ENCODE measurements at regions not wholly inside any gene's neighbourhood (a gene's known extent, or its start where the extent isn't known, plus 50 kb on each side); places are given as distances from the start of the nearest gene placed in this dataset.

GRCh38 chr3:72013084-72013483 lies 228.1 kb upstream of the PROK2 start:
- no peak for DNase-seq (ENCODE audit: low read depth in 2 of 3, low spot score in 2 of 3)

DNA sequence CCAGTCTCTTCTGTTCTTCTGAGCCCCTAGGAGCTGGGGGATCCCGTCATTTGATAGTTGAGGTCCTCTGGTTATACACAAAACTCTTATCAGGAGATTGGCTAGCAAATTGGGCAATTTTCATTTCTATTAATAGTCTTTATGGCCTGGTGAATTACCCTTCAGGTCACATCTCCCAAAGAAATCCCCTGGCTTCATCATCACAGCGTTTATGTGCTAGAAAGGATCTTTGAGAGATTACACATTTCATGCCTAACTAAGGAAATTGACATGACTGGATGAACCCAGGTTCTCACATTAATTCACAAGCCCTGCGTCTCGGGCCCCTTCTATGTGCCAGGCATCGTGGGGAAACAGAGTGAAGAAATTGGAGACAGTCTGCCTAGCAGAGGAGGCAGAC lies 227.4 kb upstream of the PROK2 start:
- no peak for DNase-seq (ENCODE audit: low read depth in 2 of 3, low spot score in 2 of 3)

DNA sequence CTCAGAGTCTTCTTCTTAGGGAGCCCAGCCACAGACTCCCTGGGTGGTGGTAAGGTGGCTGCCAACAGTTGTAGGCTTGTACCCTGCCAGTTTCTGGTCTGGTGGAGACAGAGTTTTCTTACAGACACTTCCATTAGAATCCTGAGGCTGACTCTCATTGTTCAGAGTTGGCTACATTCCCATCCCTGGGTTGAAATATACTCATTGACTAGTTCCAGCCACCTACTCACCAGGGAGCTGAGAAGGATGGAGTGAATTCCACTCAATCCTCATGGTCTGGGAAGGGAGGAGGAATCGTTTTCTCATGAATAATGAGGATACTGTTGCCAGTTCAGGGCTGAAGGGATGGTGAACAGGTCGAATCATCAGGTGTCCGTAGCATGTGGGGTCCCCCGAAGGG lies 226.5 kb upstream of the PROK2 start:
- DNase-seq (ENCODE audit: low read depth in 2 of 3, low spot score in 2 of 3), result no peak

DNA sequence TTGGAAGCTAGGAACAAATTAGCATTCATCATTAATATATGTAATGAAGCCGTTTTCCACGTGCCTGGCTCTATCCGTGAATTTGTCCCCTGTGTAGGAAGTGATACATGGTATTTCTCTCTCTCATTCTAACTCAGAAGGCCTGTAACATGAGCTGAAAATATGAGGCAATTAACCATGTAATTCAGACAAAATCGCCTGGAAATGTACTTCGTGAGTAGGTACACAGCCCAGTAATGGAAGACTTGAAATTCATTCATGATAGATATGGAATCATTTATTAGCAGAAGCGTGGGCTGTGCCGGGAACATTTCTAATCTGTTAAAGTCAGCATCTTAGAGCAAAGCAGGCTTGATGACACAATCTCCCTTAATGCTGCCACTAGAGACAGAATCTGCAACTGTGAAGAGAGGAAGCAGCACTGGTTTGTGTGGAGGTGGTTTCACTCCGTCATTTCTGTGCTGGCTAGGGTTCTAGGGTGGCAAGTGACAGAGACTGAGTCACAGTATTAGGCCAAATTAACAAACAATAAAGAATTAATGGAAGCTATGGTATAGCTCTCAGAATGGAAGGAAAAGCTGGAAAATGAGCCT lies 225.0 kb upstream of the PROK2 start:
- no peak for DNase-seq (ENCODE audit: low read depth in 2 of 3, low spot score in 2 of 3)

DNA sequence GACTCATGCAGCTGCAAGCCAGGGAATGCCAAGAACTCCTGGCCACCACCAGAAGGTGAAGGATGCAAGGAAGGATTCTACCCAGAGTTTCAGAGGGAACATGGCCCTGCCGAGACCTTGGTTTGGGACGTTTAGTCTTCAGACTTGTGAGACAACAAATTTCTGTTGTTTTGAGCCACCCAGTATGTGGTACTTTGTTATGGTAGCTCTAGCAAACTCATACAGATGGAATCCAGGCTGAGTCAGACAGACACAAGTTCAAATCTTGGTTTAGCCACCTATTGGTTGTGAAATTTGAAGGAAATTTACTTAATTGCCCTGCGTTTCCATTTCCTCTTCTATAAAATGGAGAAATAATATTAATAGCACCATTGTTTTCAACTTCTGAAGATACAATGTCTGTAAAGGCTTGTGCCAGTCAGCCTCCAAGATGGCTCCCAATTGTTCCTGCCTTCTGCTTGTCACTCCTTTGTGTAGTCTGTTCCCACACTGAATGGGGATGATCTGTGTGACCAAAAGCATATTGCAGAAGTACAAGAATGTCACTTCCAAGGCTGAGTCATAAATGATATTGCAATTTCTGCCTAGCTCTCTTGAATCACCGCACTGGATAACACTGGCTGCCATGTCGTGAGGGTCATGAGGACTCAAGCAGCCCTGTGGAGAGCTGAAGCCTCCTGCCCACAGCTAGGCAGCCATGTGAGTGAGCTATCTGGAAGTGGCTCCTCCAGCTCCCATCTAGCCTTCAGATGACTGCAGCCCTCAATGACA lies 223.5 kb upstream of the PROK2 start:
- DNase-seq (ENCODE audit: low read depth in 2 of 3, low spot score in 2 of 3), result no peak

- no peak for DNase-seq (ENCODE audit: low read depth in 2 of 3, low spot score in 2 of 3)
Measured at GRCh38 chr3:72006631-72007556, 221.9 kb upstream of the PROK2 start.

GRCh38 chr3:72004749-72005292 lies 219.9 kb upstream of the PROK2 start:
- DNase-seq (ENCODE audit: low read depth in 2 of 3, low spot score in 2 of 3), result no peak

- no peak for DNase-seq (ENCODE audit: low read depth in 2 of 3, low spot score in 2 of 3)
Measured at GRCh38 chr3:72003936-72004335, 219.0 kb upstream of the PROK2 start.

- no peak for DNase-seq (ENCODE audit: low read depth in 2 of 3, low spot score in 2 of 3)
Measured at GRCh38 chr3:72001758-72002157, 216.8 kb upstream of the PROK2 start.

- DNase-seq (ENCODE audit: low read depth in 2 of 3, low spot score in 2 of 3), result no peak
Measured at GRCh38 chr3:71998995-71999673, 214.2 kb upstream of the PROK2 start.

DNA sequence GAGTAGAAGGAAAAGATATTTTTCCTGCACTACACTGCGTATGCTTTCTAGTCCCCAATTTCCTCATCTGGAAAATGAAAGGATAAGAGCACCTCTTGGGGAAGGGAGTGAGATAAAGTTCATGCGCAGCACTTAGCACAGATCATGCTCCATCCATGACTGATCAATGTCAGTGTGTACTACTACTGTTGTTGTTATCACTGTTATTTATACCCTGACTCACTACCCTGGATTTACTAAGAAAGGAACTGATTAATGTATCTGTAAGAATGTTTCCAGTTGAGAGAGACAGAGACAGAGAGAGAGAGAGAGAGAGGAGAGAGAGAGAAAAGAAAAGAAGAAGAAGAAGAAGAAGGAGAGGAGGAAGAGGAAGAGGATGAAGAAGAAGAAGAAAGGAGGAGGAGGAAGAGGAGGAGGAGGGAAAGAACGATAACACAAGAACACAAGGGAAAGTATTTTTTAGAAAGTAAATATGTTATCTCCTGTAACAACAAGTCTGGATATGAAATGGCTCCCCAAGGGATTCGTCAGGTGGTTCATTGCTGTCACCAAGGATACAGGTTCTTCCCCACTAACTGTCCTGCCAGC lies 212.2 kb upstream of the PROK2 start:
- DNase-seq (ENCODE audit: low read depth in 2 of 3, low spot score in 2 of 3), result no peak

DNA sequence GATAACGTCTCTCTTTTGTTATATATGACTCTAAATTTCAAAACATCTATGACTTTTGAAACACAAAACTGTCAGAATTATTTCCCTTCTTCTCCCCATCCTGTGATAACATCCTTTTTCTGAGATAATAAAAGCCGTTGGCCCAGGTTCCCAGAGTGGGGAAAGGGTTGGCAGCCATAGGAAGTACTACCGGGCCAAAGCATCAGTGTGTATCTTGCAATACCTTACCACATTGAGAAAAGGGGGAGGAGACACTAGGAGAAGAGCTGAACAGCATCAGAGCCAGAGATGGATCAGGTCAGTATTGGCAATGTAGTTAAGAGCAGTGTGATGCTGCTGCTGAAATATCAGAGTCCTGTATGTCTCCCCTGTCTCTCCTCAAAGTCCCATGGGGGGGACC lies 210.0 kb upstream of the PROK2 start:
- no peak for DNase-seq (ENCODE audit: low read depth in 2 of 3, low spot score in 2 of 3)

GRCh38 chr3:71994203-71994602 lies 209.3 kb upstream of the PROK2 start:
- no peak for DNase-seq (ENCODE audit: low read depth in 2 of 3, low spot score in 2 of 3)

DNA sequence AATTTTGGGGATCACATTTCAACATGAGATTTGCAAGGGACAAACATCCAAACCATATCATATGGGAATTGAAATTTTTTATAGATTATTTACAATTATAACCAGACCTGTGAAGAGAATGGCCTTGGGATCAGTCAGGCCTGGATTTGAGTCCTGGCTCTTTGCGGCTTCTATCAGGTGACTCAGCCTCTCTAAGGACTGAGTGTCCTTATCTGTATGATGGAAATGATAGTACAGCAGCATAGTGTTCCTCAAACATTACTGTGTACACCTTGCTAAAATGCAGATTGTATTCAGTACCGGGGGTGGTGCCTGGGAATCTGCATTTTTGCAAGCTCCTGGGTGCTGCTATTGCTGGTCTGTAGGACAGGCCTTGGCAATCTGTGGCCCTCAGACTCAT lies 206.7 kb upstream of the PROK2 start:
- no peak for DNase-seq (ENCODE audit: low read depth in 2 of 3, low spot score in 2 of 3)

- DNase-seq (ENCODE audit: low read depth in 2 of 3, low spot score in 2 of 3), result no peak
Measured at GRCh38 chr3:71991046-71991445, 206.1 kb upstream of the PROK2 start.

GRCh38 chr3:71990545-71990944 lies 205.6 kb upstream of the PROK2 start:
- no peak for DNase-seq (ENCODE audit: low read depth in 2 of 3, low spot score in 2 of 3)

- no peak for DNase-seq (ENCODE audit: low read depth in 2 of 3, low spot score in 2 of 3)
Measured at GRCh38 chr3:71989165-71989564, 204.2 kb upstream of the PROK2 start.

- DNase-seq (ENCODE audit: low read depth in 2 of 3, low spot score in 2 of 3), result no peak
Measured at GRCh38 chr3:71987828-71988227, 202.9 kb upstream of the PROK2 start.

DNA sequence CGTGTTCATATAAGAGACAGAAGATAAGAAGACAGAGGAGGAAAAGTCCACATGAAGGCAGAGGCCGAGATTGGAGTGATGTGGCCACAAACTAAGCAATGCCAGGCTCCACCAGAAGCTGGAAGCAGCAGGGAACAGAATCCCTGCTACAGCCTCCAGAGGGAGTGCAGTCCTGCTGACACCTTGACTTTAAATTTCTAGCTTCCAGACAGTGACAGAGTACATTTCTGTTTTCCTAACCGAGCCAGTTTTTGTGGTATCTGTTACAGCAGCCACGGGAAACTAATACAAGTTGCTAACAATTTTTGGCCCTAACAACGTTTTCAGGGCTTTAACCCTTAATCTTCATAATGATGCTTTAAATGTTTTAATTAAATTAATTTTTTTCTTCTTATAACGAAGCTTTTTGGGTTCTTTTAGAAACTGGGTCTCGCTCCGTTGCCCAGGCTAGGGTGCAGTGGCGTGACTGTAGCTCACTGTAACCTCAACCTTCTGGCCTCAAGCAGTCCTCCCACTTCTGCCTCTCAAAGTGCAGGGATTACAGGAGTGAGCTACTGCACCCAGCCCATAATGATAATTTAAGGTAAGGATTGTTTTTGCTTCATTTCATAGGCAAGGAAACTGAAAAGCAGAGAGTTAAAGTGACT lies 202.3 kb upstream of the PROK2 start:
- no peak for DNase-seq (ENCODE audit: low read depth in 2 of 3, low spot score in 2 of 3)

GRCh38 chr3:71986606-71987005 lies 201.7 kb upstream of the PROK2 start:
- DNase-seq (ENCODE audit: low read depth in 2 of 3, low spot score in 2 of 3), result no peak

Measured in activated CD8-positive, alpha-beta memory T cell treated with anti-CD3 and anti-CD28 coated beads for 48 hours (primary cell).